H1 (cell line): ENCODE measurements at regions not wholly inside any gene's neighbourhood (a gene's known extent, or its start where the extent isn't known, plus 50 kb on each side); places are given as distances from the start of the nearest gene placed in this dataset.
A peak's percentile ranks its signal among the peaks of the same experiment; 100 is the strongest.

Experiments used
- CTCF ChIA-PET: fragments of 300-600 bp; sonication (Branson Sonifier 250); formaldehyde crosslinking; loops from one replicate; lab custom pipeline; 2021; ENCODE audit not compliant: partially characterized antibody; lab: Charles Lee
- POLR2A ChIA-PET: fragments of 300-600 bp; sonication (Branson Sonifier 250); formaldehyde crosslinking; loops from one replicate; lab custom pipeline; 2021; ENCODE audit warnings: inconsistent platforms; ENCODE audit not compliant: partially characterized antibody; lab: Charles Lee
- DNase-seq, 2 experiments: peaks; one replicate each; pipeline versions ENCODE4 v3.0.0 to v3.0.0-alpha.2; 2010 to 2022; ENCODE audit warnings: low spot score in 2 of 2, low read depth in 1 of 2, mixed read lengths in 1 of 2
- FAIRE-seq: peaks from 2 replicates; lab custom pipeline; 2011; peaks lifted over from hg19 to GRCh38; lab: Jason Lieb, UNC
- H2AFZ ChIP-seq: 2 replicates; pipeline ENCODE4 v1.8.1; 2012; ENCODE audit warnings: low read length, inconsistent platforms
- H2AK5ac ChIP-seq: 2 replicates; pipeline ENCODE4 v1.6.1; 2013; ENCODE audit warnings: low read depth, low read length
- H2BK120ac ChIP-seq: replicated peaks from 2 replicates; pipeline ENCODE3; 2013; ENCODE audit warnings: low read depth, low read length, inconsistent platforms
- H2BK12ac ChIP-seq: 2 replicates; pipeline ENCODE4 v1.6.1; 2013; ENCODE audit warnings: low read depth, low read length
- H2BK15ac ChIP-seq: 2 replicates; pipeline ENCODE4 v1.6.1; 2013; ENCODE audit warnings: low read length
- H2BK20ac ChIP-seq: 2 replicates; pipeline ENCODE4 v1.6.1; 2013; ENCODE audit warnings: low read length
- H2BK5ac ChIP-seq: 2 replicates; pipeline ENCODE4 v1.6.1; 2013; ENCODE audit warnings: low read depth, low read length
- H3K14ac ChIP-seq: 2 replicates; pipeline ENCODE4 v1.6.1; 2013; ENCODE audit warnings: inconsistent platforms; ENCODE audit not compliant: insufficient read length
- H3K18ac ChIP-seq: 2 replicates; pipeline ENCODE4 v1.6.1; 2013; ENCODE audit warnings: low read length; ENCODE audit errors: extremely low read depth
- H3K23ac ChIP-seq: 2 replicates; pipeline ENCODE4 v1.6.1; 2013; ENCODE audit warnings: inconsistent platforms; ENCODE audit not compliant: insufficient read length
- H3K23me2 ChIP-seq: 2 replicates; pipeline ENCODE4 v1.6.1; 2013; ENCODE audit warnings: low read depth, low read length
- H3K27ac ChIP-seq: 2 replicates; pipeline ENCODE4 v1.6.1; 2011; ENCODE audit warnings: low read depth, low read length, inconsistent platforms
- H3K27me3 ChIP-seq, 4 experiments: replicated peaks in 1 of 4; 1 replicate in 1 of 4; 2 replicates in 3 of 4; pipeline versions ENCODE4 v1.6.1 to v1.8.1; 2011 to 2013; ENCODE audit warnings: low read length in 3 of 4, mild to moderate bottlenecking in 3 of 4, inconsistent platforms in 2 of 4, mixed read lengths in 2 of 4, moderate library complexity in 1 of 4; ENCODE audit not compliant: control insufficient read depth in 3 of 4, insufficient read depth in 3 of 4; ENCODE audit errors: extremely low read depth in 1 of 4
- H3K36me3 ChIP-seq, 4 experiments: 2 replicates each; pipeline versions ENCODE4 v1.6.1 to v1.8.1; 2011 to 2013; ENCODE audit warnings: mild to moderate bottlenecking in 4 of 4, low read length in 3 of 4, moderate library complexity in 2 of 4, control low read depth in 1 of 4, inconsistent platforms in 1 of 4; ENCODE audit not compliant: insufficient read depth in 4 of 4, control insufficient read depth in 2 of 4
- H3K4ac ChIP-seq: replicated peaks from 2 replicates; pipeline ENCODE3; 2013; ENCODE audit warnings: low read length, low read depth, mixed read lengths, inconsistent platforms; ENCODE audit not compliant: insufficient read length
- H3K4me1 ChIP-seq, 4 experiments: replicated peaks in 1 of 4; 1 replicate in 1 of 4; 2 replicates in 3 of 4; pipeline versions ENCODE4 v1.6.1 to v1.8.1; 2011 to 2013; ENCODE audit warnings: low read length in 3 of 4, inconsistent platforms in 2 of 4, mixed read lengths in 1 of 4; ENCODE audit not compliant: insufficient read depth in 4 of 4, control insufficient read depth in 3 of 4
- H3K4me2 ChIP-seq, 2 experiments: 2 replicates each; pipeline versions ENCODE4 v1.6.1 to v1.8.1; 2011 to 2013; ENCODE audit warnings: low read depth in 2 of 2, low read length in 2 of 2, control low read depth in 1 of 2, inconsistent platforms in 1 of 2, mild to moderate bottlenecking in 1 of 2; ENCODE audit not compliant: insufficient read depth in 1 of 2
- H3K4me3 ChIP-seq, 4 experiments: fragments of 200-600, 300-600 bp in 1 of 4; sonication (generic), shearing (Covaris generic), sonication (Bioruptor Twin) in 1 of 4; 2 replicates each; pipeline versions ENCODE4 v1.5.1 to v1.8.1; 2011 to 2016; ENCODE audit warnings: low read length in 4 of 4, low read depth in 3 of 4, control low read depth in 2 of 4, inconsistent platforms in 2 of 4, mild to moderate bottlenecking in 2 of 4, mixed read lengths in 1 of 4, moderate library complexity in 1 of 4; ENCODE audit not compliant: insufficient read depth in 2 of 4; ENCODE audit errors: extremely low read depth in 1 of 4
- H3K56ac ChIP-seq: replicated peaks from 2 replicates; pipeline ENCODE3; 2013; ENCODE audit warnings: low read depth, mild to moderate bottlenecking, mixed read lengths, low read length, inconsistent platforms; ENCODE audit not compliant: insufficient read length
- H3K79me1 ChIP-seq: 2 replicates; pipeline ENCODE4 v1.6.1; 2013; ENCODE audit warnings: low read depth, low read length, control low read depth
- H3K79me2 ChIP-seq, 2 experiments: 2 replicates each; pipeline versions ENCODE4 v1.6.1 to v1.8.1; 2012 to 2013; ENCODE audit warnings: low read length in 2 of 2, mild to moderate bottlenecking in 2 of 2, inconsistent platforms in 1 of 2; ENCODE audit not compliant: insufficient read depth in 2 of 2, control insufficient read depth in 1 of 2
- H3K9ac ChIP-seq, 4 experiments: replicated peaks in 1 of 4; 1 replicate in 1 of 4; 2 replicates in 3 of 4; pipeline versions ENCODE4 v1.6.1 to v1.8.1; 2011 to 2013; ENCODE audit warnings: low read depth in 3 of 4, low read length in 3 of 4, control low read depth in 2 of 4, mild to moderate bottlenecking in 2 of 4, moderate library complexity in 2 of 4, inconsistent platforms in 1 of 4; ENCODE audit errors: extremely low read depth in 1 of 4
- H3K9me3 ChIP-seq, 2 experiments: 2 replicates each; pipeline versions ENCODE4 v1.6.1 to v1.8.1; 2012 to 2013; ENCODE audit warnings: mild to moderate bottlenecking in 2 of 2, moderate library complexity in 2 of 2, control low read depth in 1 of 2, inconsistent platforms in 1 of 2, low read depth in 1 of 2, low read length in 1 of 2, mixed read lengths in 1 of 2; ENCODE audit not compliant: insufficient read depth in 2 of 2
- H4K20me1 ChIP-seq, 2 experiments: replicated peaks in 1 of 2; 2 replicates each; pipeline versions ENCODE3 to v1.8.1; 2011 to 2013; ENCODE audit warnings: inconsistent platforms in 2 of 2, low read length in 2 of 2, mild to moderate bottlenecking in 1 of 2; ENCODE audit not compliant: insufficient read depth in 2 of 2, control insufficient read depth in 1 of 2
- H4K5ac ChIP-seq: 2 replicates; pipeline ENCODE4 v1.6.1; 2013; ENCODE audit warnings: low read length, low read depth, mixed read lengths, inconsistent platforms; ENCODE audit not compliant: insufficient read length
- H4K8ac ChIP-seq: 2 replicates; pipeline ENCODE4 v1.8.0; 2013; ENCODE audit warnings: mild to moderate bottlenecking, moderate library complexity, low read length, inconsistent platforms; ENCODE audit not compliant: insufficient read depth; ENCODE audit errors: extremely low read depth
- H4K91ac ChIP-seq: replicated peaks from 2 replicates; pipeline ENCODE3; 2013; ENCODE audit warnings: low read length, mixed read lengths, inconsistent platforms; ENCODE audit not compliant: insufficient read length
- EP300 ChIP-seq, 2 experiments: IDR thresholded peaks; 1 replicate in 1 of 2; 2 replicates in 1 of 2; pipeline ENCODE4 v1.6.1; 2011 to 2012; ENCODE audit warnings: low read depth in 2 of 2, low read length in 2 of 2, mild to moderate bottlenecking in 2 of 2, borderline replicate concordance in 1 of 2, inconsistent platforms in 1 of 2, moderate library complexity in 1 of 2
- GTF2F1 ChIP-seq: IDR thresholded peaks from 2 replicates; pipeline ENCODE4 v1.6.1; 2012; ENCODE audit warnings: low read depth, low read length, improper control_type of control experiment, borderline replicate concordance
- HDAC6 ChIP-seq: IDR thresholded peaks from one replicate; pipeline ENCODE4 v1.7.1; 2012; ENCODE audit warnings: low read depth, mild to moderate bottlenecking, inconsistent platforms, low read length, moderate library complexity
- RAD21 ChIP-seq, 2 experiments: IDR thresholded peaks in 1 of 2; conservative IDR thresholded peaks in 1 of 2; 2 replicates each; pipeline ENCODE4 v1.6.1; 2011; ENCODE audit warnings: low read depth in 2 of 2, low read length in 2 of 2, improper control_type of control experiment in 1 of 2, inconsistent platforms in 1 of 2, mild to moderate bottlenecking in 1 of 2, moderate library complexity in 1 of 2
- RBBP5 ChIP-seq: IDR thresholded peaks from 2 replicates; pipeline ENCODE4 v1.7.1; 2012; ENCODE audit warnings: low read depth, mild to moderate bottlenecking, inconsistent platforms, low read length, moderate library complexity, borderline replicate concordance
- RFX5 ChIP-seq: IDR thresholded peaks from 2 replicates; pipeline ENCODE4 v1.6.1; 2011; ENCODE audit warnings: low read depth, low read length, improper control_type of control experiment, borderline replicate concordance
- TAF7 ChIP-seq: optimal IDR thresholded peaks from 2 replicates; pipeline ENCODE3; 2011; ENCODE audit warnings: low read depth, mild to moderate bottlenecking, inconsistent platforms, low read length, moderate library complexity, borderline replicate concordance
- TBP ChIP-seq: IDR thresholded peaks from 2 replicates; pipeline ENCODE4 v1.6.1; 2011; ENCODE audit warnings: low read depth, low read length, improper control_type of control experiment
- YY1 ChIP-seq: IDR thresholded peaks from 2 replicates; pipeline ENCODE4 v1.6.1; 2011; ENCODE audit warnings: low read depth, mild to moderate bottlenecking, low read length
- WGBS, 2 experiments: shearing (Covaris generic) in 1 of 2; methylation state at CpG; one replicate each; pipeline versions ENCODE4 v1.1.6 to v1.1.7; 2013 to 2015; ENCODE audit warnings: low lambda C conversion rate in 2 of 2, mixed read lengths in 2 of 2, inconsistent platforms in 1 of 2, low coverage in 1 of 2, missing lambda C conversion rate in 1 of 2; ENCODE audit not compliant: insufficient replicate concordance in 2 of 2, insufficient coverage in 1 of 2, insufficient read length in 1 of 2; ENCODE audit errors: extremely low coverage in 1 of 2, missing lambda C conversion rate in 1 of 2; 5-methylcytosine and 5-hydroxymethylcytosine counted together
- TF ChIP-seq, protein P1 (sequence below): IDR thresholded peaks from 2 replicates; pipeline ENCODE4 v1.6.1; 2012; ENCODE audit warnings: inconsistent platforms
- TF ChIP-seq, protein P2 (sequence below): IDR thresholded peaks from 2 replicates; pipeline ENCODE4 v1.6.1; 2011; ENCODE audit warnings: low read length, improper control_type of control experiment
- TF ChIP-seq, protein P3 (sequence below): IDR thresholded peaks from 2 replicates; pipeline ENCODE4 v1.6.1; 2012; ENCODE audit warnings: inconsistent platforms

- no peak overlapping the region for H4K5ac ChIP-seq
- peaks cover 3 to 7% (median 4%) of the 10 kb centered on the region in 4 experiments; a peak in 4 of 7 replicates for H3K4me1 ChIP-seq
- ChIA-PET CTCF (interaction anchor here (0.6 to 4.5 kb wide), 26 partner anchors 8 to 1593 kb away, joined by 3 to 28 read pairs (median 4); no protein-coding TSS in a partner anchor), POLR2A (no interaction called here)
- H2BK120ac ChIP-seq, result no peak overlapping the region
- DNase-seq (no peak), FAIRE-seq (no peak)
- H3K4ac ChIP-seq, result no peak overlapping the region
- H3K18ac ChIP-seq, result no peak overlapping the region
- no peak overlapping the region for H3K27ac ChIP-seq
- H2BK15ac ChIP-seq, result no peak overlapping the region
- no peak overlapping the region for H3K4me2 ChIP-seq
- H3K27me3 ChIP-seq, result no peaks in the 10 kb centered on the region
- no peaks in the 10 kb centered on the region for H3K79me1 ChIP-seq
- no peak overlapping the region for H3K4me3 ChIP-seq
- H4K20me1 ChIP-seq, result no peaks in the 10 kb centered on the region
- no peaks in the 10 kb centered on the region for H3K79me2 ChIP-seq
- WGBS, 2 experiments, result 88% methylated on average over 2 of the region's 2 CpGs; no CpG with 5 or more reads in 1 of the 2 experiments
- no peak overlapping the region for H3K9ac ChIP-seq
- H3K9me3 ChIP-seq, result no peaks in the 10 kb centered on the region
- H3K23ac ChIP-seq, result no peak overlapping the region
- H4K8ac ChIP-seq, result no peak overlapping the region
- H2AK5ac ChIP-seq, result no peak overlapping the region
- no peaks in the 10 kb centered on the region for H3K23me2 ChIP-seq
- H3K36me3 ChIP-seq, result no peaks in the 10 kb centered on the region
- peak overlapping the region; percentile 70; the same call in 1 of the 2 replicates for H2AFZ ChIP-seq
- no peak overlapping the region for H3K14ac ChIP-seq
- H2BK12ac ChIP-seq, result no peak overlapping the region
- no peak overlapping the region for H3K56ac ChIP-seq
- no peak overlapping the region for H4K91ac ChIP-seq
- no peak overlapping the region for H2BK5ac ChIP-seq
- no peak overlapping the region for H2BK20ac ChIP-seq
- TF ChIP-seq YY1 (no peak), EP300 (IDR thresholded peaks at IDR 0.05; ENCODE audit: borderline replicate concordance in 1 of 2, low read depth in 2 of 2, low read length in 2 of 2) (no peak), HDAC6 (no peak), GTF2F1 (no peak), TBP (no peak), RBBP5 (no peak), RFX5 (no peak), TAF7 (no peak), RAD21 (IDR thresholded peaks at IDR 0.05 in 1 of 2, conservative IDR thresholded peaks at IDR 0.05 in 1 of 2; ENCODE audit: low read depth in 2 of 2, low read length in 2 of 2) (no peak)
- TF ChIP-seq, protein P1, sequence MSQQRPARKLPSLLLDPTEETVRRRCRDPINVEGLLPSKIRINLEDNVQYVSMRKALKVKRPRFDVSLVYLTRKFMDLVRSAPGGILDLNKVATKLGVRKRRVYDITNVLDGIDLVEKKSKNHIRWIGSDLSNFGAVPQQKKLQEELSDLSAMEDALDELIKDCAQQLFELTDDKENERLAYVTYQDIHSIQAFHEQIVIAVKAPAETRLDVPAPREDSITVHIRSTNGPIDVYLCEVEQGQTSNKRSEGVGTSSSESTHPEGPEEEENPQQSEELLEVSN, result no peak
- TF ChIP-seq, protein P2, sequence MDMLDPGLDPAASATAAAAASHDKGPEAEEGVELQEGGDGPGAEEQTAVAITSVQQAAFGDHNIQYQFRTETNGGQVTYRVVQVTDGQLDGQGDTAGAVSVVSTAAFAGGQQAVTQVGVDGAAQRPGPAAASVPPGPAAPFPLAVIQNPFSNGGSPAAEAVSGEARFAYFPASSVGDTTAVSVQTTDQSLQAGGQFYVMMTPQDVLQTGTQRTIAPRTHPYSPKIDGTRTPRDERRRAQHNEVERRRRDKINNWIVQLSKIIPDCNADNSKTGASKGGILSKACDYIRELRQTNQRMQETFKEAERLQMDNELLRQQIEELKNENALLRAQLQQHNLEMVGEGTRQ, result no peak
- TF ChIP-seq, protein P3, sequence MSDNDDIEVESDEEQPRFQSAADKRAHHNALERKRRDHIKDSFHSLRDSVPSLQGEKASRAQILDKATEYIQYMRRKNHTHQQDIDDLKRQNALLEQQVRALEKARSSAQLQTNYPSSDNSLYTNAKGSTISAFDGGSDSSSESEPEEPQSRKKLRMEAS, result no peak
Observed at GRCh38 chr2:180122874-180123273, 115.8 kb upstream of the CWC22 start.
